ENCODE measurements at regions not wholly inside any gene's neighbourhood (a gene's known extent, or its start where the extent isn't known, plus 50 kb on each side); places are given as distances from the start of the nearest gene placed in this dataset.

DNA sequence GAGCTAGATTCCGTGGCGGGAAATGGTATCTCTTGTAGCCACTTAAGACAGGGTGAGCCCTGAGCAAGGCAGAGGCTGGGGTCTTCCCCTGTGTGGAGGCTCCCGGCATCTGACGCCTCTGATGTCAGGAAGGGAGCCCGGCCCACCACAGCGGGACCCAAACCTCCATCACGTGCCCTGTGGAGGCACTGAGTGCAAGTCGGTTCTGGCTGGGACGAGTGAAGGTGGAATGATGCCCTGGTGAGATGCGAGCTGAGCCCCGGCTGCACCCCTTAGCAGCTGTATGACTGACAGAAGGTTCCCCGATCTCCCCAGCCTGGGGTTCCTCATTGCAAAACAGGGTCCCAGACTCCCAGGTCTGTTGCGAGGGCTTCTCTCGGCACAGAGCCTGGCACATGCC is 187.4 kb upstream of the TNRC6C start:
- Histone ChIP-seq H3K9me3 (no peaks in the 10 kb centered on the region), H3K4me3 (no peak overlapping the region), H3K27me3 (no peaks in the 10 kb centered on the region), H3K27ac (peak overlapping the region in 1 of 2 donors; percentile 7), H3K4me1 (no peaks in the 10 kb centered on the region), H3K36me3 (no peaks in the 10 kb centered on the region)
- DNase-seq (ENCODE audit: low spot score in 2 of 2), result no peak
- intact Hi-C loops (cut with DNase I; ENCODE audit: low total_unique reads), result no loop called here
- TF ChIP-seq POLR2A (IDR thresholded peaks at IDR 0.05) (no peak), POLR2AphosphoS5 (IDR thresholded peaks at IDR 0.05) (no peak), CTCF (IDR thresholded peaks at IDR 0.05) (no peak)

- Histone ChIP-seq H3K36me3 (no peaks in the 10 kb centered on the region), H3K27me3 (no peaks in the 10 kb centered on the region), H3K27ac (no peak overlapping the region), H3K9me3 (no peaks in the 10 kb centered on the region), H3K4me1 (no peaks in the 10 kb centered on the region), H3K4me3 (no peak overlapping the region)
- TF ChIP-seq POLR2AphosphoS5 (IDR thresholded peaks at IDR 0.05), result no peak
- no peak for TF ChIP-seq POLR2A (IDR thresholded peaks at IDR 0.05)
- TF ChIP-seq CTCF (IDR thresholded peaks at IDR 0.05), result no peak
- no peak for DNase-seq (ENCODE audit: low spot score in 2 of 2)
- intact Hi-C loops (cut with DNase I; ENCODE audit: low total_unique reads), result no loop called here
Observed at GRCh38 chr17:77771587-77771986, 186.9 kb upstream of the TNRC6C start.

DNA sequence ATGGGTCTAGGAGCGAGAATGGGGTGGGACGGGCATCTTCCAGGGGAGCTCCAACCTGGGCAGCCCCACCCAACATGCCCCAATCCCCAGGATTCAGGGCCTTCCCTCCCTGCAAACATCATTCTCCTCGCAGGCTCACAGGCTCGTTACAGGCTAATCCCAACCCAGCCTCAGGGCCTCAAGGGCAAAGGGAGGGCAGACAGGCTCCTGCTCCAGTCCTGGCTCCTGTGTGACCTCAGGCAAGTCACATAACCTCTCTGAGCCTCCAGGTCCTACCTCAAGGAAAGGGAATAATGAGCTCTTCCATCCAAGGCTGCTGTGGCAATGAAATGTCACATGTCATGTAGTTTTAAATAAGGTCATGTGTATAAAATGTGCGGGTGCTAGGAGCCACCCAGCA is 186.5 kb upstream of the TNRC6C start:
- Histone ChIP-seq H3K9me3 (no peaks in the 10 kb centered on the region), H3K27ac (no peak overlapping the region), H3K36me3 (no peaks in the 10 kb centered on the region), H3K4me3 (no peak overlapping the region), H3K27me3 (no peaks in the 10 kb centered on the region), H3K4me1 (no peaks in the 10 kb centered on the region)
- TF ChIP-seq CTCF (IDR thresholded peaks at IDR 0.05), result no peak
- no peak for TF ChIP-seq POLR2AphosphoS5 (IDR thresholded peaks at IDR 0.05)
- no peak for TF ChIP-seq POLR2A (IDR thresholded peaks at IDR 0.05)
- intact Hi-C loops (cut with DNase I; ENCODE audit: low total_unique reads), result no loop called here
- no peak for DNase-seq (ENCODE audit: low spot score in 2 of 2)

GRCh38 chr17:77772461-77772897 is 186.0 kb upstream of the TNRC6C start:
- intact Hi-C loops (cut with DNase I; ENCODE audit: low total_unique reads), result no loop called here
- H3K9me3 ChIP-seq, result no peaks in the 10 kb centered on the region
- no peaks in the 10 kb centered on the region for H3K4me1 ChIP-seq
- no peak overlapping the region for H3K4me3 ChIP-seq
- peak in 2 of 3 donors; percentile 14 to 31 for TF ChIP-seq CTCF (IDR thresholded peaks at IDR 0.05)
- TF ChIP-seq POLR2A (IDR thresholded peaks at IDR 0.05), result no peak
- no peaks in the 10 kb centered on the region for H3K27me3 ChIP-seq
- H3K27ac ChIP-seq, result no peak overlapping the region
- H3K36me3 ChIP-seq, result no peaks in the 10 kb centered on the region
- DNase-seq (ENCODE audit: low spot score in 2 of 2), result no peak

DNA sequence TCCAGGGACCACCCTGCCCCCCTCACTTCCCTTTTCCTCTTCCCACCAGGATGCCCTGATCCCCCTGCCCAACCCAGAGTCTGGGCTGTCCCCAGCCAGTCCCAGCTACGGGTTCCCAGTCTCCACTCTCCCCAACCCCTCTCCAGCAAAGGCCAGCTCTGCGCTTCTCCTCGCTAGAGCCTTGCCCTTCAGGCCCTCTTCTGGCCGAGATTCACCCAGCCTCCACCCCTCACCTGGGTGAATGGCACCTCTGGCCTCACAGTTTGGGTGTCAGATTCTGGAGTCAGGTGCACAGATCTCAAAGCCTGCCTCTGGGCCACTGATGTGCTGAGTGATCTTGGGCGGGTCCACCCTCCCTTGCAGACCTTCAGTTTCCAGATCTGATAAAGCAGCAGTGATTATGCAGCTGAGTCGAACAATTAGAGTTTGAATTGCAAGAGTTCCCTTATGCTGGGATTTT is 185.6 kb upstream of the TNRC6C start:
- no peak for DNase-seq (ENCODE audit: low spot score in 2 of 2)
- Histone ChIP-seq H3K4me1 (no peaks in the 10 kb centered on the region), H3K27ac (no peak overlapping the region), H3K4me3 (no peak overlapping the region), H3K9me3 (no peaks in the 10 kb centered on the region), H3K27me3 (no peaks in the 10 kb centered on the region), H3K36me3 (no peaks in the 10 kb centered on the region)
- intact Hi-C loops (cut with DNase I; ENCODE audit: low total_unique reads), result no loop called here
- TF ChIP-seq POLR2A (IDR thresholded peaks at IDR 0.05), result no peak
- no peak for TF ChIP-seq CTCF (IDR thresholded peaks at IDR 0.05)
- TF ChIP-seq POLR2AphosphoS5 (IDR thresholded peaks at IDR 0.05), result no peak

Data from breast epithelium (tissue), 4 donors.